ENCODE measurements at regions not wholly inside any gene's neighbourhood (a gene's known extent, or its start where the extent isn't known, plus 50 kb on each side); places are given as distances from the start of the nearest gene placed in this dataset.

GRCh38 chr13:31503626-31504025 is 235.7 kb upstream of the RXFP2 start:
- no peak for TF ChIP-seq CTCF (IDR thresholded peaks at IDR 0.05)
- no peak for TF ChIP-seq POLR2A (IDR thresholded peaks at IDR 0.05; ENCODE audit: low read depth)
- no peak for TF ChIP-seq POLR2AphosphoS5 (IDR thresholded peaks at IDR 0.05)
- TF ChIP-seq EP300 (IDR thresholded peaks at IDR 0.05), result no peak

All from esophagus muscularis mucosa (tissue), 4 donors.